ENCODE measurements at regions not wholly inside any gene's neighbourhood (a gene's known extent, or its start where the extent isn't known, plus 50 kb on each side); places are given as distances from the start of the nearest gene placed in this dataset.
A peak's percentile ranks its signal among the peaks of the same experiment; 100 is the strongest.

- Histone ChIP-seq H3K36me3 (ENCODE audit: control insufficient read depth, insufficient read depth, low read length) (peaks cover 2% of the 10 kb centered on the region), H3K4me3 (ENCODE audit: low read depth, low read length) (no peak overlapping the region), H3K27me3 (ENCODE audit: control insufficient read depth, insufficient read depth, low read length) (no peaks in the 10 kb centered on the region)
- no peak for TF ChIP-seq CTCF (IDR thresholded peaks at IDR 0.05; ENCODE audit: insufficient read depth, low read length, severe bottlenecking)
- no peak for FAIRE-seq
- peak; percentile 72 for DNase-seq (ENCODE audit: low read depth)
Observed at GRCh38 chr13:50094615-50095293, 79.5 kb downstream of the KCNRG start.

- DNase-seq (ENCODE audit: low read depth): no peak
- no peak for TF ChIP-seq CTCF (IDR thresholded peaks at IDR 0.05; ENCODE audit: insufficient read depth, low read length, severe bottlenecking)
- H3K27me3 ChIP-seq (ENCODE audit: control insufficient read depth, insufficient read depth, low read length): no peaks in the 10 kb centered on the region
- peaks cover 2% of the 10 kb centered on the region for H3K36me3 ChIP-seq (ENCODE audit: control insufficient read depth, insufficient read depth, low read length)
- no peak overlapping the region for H3K4me3 ChIP-seq (ENCODE audit: low read depth, low read length)
- FAIRE-seq: no peak
Observed at GRCh38 chr13:50098693-50099092, 83.4 kb downstream of the KCNRG start.

- no peak for TF ChIP-seq CTCF (IDR thresholded peaks at IDR 0.05; ENCODE audit: insufficient read depth, low read length, severe bottlenecking)
- DNase-seq (ENCODE audit: low read depth): no peak
- no peaks in the 10 kb centered on the region for H3K27me3 ChIP-seq (ENCODE audit: control insufficient read depth, insufficient read depth, low read length)
- no peak overlapping the region for H3K4me3 ChIP-seq (ENCODE audit: low read depth, low read length)
- peak; percentile 72 for FAIRE-seq
- H3K36me3 ChIP-seq (ENCODE audit: control insufficient read depth, insufficient read depth, low read length): peaks cover 2% of the 10 kb centered on the region
Observed at GRCh38 chr13:50099473-50099872, 84.2 kb downstream of the KCNRG start.

GRCh38 chr13:50101590-50101989, 86.3 kb downstream of the KCNRG start:
- no peak for FAIRE-seq
- Histone ChIP-seq H3K36me3 (ENCODE audit: control insufficient read depth, insufficient read depth, low read length) (peaks cover 2% of the 10 kb centered on the region), H3K27me3 (ENCODE audit: control insufficient read depth, insufficient read depth, low read length) (no peaks in the 10 kb centered on the region), H3K4me3 (ENCODE audit: low read depth, low read length) (no peak overlapping the region)
- TF ChIP-seq CTCF (IDR thresholded peaks at IDR 0.05; ENCODE audit: insufficient read depth, low read length, severe bottlenecking): no peak
- no peak for DNase-seq (ENCODE audit: low read depth)

GRCh38 chr13:50104493-50104892, 89.2 kb downstream of the KCNRG start:
- no peak for TF ChIP-seq CTCF (IDR thresholded peaks at IDR 0.05; ENCODE audit: insufficient read depth, low read length, severe bottlenecking)
- no peaks in the 10 kb centered on the region for H3K27me3 ChIP-seq (ENCODE audit: control insufficient read depth, insufficient read depth, low read length)
- DNase-seq (ENCODE audit: low read depth): peak; percentile 85
- H3K4me3 ChIP-seq (ENCODE audit: low read depth, low read length): no peak overlapping the region
- peaks cover under 1% of the 10 kb centered on the region for H3K36me3 ChIP-seq (ENCODE audit: control insufficient read depth, insufficient read depth, low read length)
- FAIRE-seq: no peak

- Histone ChIP-seq H3K4me3 (ENCODE audit: low read depth, low read length) (no peak overlapping the region), H3K27me3 (ENCODE audit: control insufficient read depth, insufficient read depth, low read length) (no peaks in the 10 kb centered on the region), H3K36me3 (ENCODE audit: control insufficient read depth, insufficient read depth, low read length) (no peaks in the 10 kb centered on the region)
- TF ChIP-seq CTCF (IDR thresholded peaks at IDR 0.05; ENCODE audit: insufficient read depth, low read length, severe bottlenecking): no peak
- DNase-seq (ENCODE audit: low read depth) (no peak), FAIRE-seq (no peak)
Observed at GRCh38 chr13:50106559-50106958, 91.3 kb downstream of the KCNRG start.

Measured in bronchial epithelial cell (primary cell).